DMS53 treated with DMSO at 0.1 percent for 48 hours (cell line): ENCODE measurements at regions not wholly inside any gene's neighbourhood (a gene's known extent, or its start where the extent isn't known, plus 50 kb on each side); places are given as distances from the start of the nearest gene placed in this dataset.
"Not testable (repeated sequence)": the region's sequence is repeated elsewhere in the genome, so short reads cannot be mapped to it uniquely, and the experiment has no call there.

ENCODE experiments used
- DNase-seq: peaks from one replicate; lab custom pipeline; 2025; ENCODE audit not compliant: unreplicated experiment; lab: John Stamatoyannopoulos, UW

GRCh38 chr4:27813699-27814425 is 953.2 kb downstream of the STIM2 start:
- not testable (repeated sequence) for DNase-seq

DNA sequence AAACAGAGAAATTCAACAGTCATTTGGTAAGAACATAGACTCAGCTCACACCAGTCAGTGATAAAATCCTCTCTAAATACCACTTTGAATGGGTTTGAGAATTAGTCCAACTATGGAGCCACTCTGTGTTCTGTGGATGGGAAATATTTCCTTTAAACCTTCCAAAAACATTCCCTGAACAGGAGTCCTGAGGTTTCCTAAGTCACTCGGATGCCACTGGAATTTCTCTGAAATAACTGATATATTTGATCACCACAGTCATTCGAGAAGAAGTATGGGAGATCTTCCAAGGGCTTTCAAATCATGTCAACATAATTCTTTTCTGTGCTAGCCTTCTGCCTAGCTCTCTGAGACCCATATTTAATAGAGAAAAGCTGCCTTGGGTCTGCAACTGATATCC is 958.6 kb downstream of the STIM2 start:
- DNase-seq: no peak

DNA sequence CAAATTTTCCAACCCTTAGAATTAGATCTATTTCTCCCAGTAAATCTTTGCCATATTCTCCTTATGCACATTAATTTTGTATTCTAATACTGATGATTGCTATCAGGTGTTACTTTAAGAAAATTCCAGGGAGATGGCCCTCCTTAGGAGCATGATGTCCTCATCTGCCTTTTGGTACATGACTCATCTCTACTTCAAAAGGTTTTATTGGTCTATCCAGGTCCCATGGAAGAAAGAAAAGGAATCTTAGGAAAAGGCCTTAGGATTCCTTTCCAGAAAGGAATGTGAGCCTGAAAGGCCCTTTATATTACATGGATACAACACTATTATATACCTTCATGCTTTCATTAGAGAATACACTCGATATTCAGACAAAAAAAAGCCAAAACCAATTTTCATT is 968.2 kb downstream of the STIM2 start:
- no peak for DNase-seq

DNA sequence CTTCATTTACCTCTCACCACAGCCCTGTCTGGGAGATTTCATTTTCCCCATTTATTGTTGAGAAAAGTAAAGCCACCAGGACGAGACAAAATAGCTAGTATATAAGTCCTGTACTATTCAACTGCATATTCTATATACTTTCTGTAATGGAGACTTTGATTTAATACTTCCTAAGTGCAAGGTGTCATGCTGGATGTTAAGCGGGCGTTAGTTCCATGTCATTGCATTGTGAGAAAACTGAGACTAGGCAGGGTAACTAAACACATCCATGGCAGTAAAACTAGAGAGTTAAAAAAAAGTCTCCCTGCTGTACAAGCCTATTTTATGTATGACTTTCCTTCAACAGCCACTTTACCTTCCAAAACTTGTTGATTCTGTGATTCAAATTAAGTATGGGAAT is 969.6 kb downstream of the STIM2 start:
- DNase-seq: no peak

GRCh38 chr4:27835851-27836250 is 975.2 kb downstream of the STIM2 start:
- DNase-seq: no peak

DNA sequence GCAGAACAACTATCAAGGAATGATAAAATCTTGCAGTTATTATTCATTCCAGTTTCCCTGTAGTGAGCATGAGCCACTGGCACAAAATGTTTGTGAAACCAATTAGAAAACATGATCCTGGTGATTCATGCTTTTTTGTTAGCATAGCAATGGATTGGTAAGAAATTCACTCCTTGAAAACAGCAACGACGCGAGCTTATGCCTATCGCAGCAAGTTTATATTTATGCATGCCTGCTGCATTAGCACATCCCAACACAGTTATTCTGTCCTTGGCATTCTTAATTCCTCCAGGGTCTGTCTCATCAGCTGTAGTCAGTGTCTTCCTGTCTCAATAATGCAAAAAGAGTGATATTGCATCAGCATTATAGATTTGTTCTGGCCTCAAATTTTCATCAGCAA is 975.9 kb downstream of the STIM2 start:
- no peak for DNase-seq

DNA sequence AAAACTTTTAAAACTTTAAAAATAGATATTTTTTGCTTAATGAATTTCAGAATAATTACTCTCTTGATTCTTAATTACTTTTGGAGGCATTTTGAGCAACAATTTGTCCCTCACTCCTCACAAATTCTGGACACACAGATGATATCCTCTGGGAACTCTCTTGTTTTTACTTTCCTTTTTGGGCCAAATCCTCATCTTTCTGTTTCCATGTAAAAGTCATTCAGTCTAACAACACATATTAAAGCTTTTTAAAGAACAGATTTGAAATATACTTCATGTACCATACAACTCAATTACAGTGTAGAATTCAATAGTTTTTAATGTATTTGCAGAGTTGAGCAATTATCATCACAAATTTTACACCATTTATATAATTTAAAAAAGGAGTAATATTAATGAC is 983.1 kb downstream of the STIM2 start:
- DNase-seq: no peak

DNA sequence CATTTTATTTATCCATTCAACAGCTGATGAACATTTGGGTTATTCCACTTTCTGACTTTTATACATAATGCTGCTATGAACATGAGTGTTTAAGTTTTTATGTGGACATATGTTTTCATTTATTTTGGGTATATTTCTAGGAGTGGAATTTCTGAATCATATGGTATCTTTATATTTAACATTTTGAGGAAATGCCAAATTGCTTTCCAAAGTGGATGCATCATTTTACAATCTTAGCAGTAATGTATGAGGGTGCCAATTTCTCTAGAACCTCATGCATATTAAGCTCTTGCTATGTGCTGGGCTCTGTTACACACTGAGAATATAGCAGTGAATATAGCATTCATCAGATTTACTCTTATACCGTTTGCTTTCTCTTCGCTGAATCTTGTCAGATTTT is 983.7 kb downstream of the STIM2 start:
- DNase-seq: no peak

DNA sequence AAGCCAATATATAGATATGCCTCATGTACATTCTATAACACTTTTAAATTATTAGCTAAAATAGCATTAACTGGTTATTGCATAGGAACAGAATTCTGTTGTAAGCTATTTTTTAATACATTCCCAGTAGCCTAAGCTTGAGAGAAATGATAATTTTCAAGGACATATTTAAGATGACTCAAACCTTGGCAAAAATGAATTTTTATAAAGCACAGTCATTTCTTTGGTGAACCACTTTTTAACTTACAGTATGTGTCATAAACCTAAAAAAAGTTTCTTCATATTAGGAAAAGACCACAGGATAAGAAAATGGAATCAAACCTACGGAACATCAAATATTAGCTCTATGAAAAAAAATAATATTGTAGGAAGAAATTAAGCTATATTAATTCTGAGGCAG is 986.3 kb downstream of the STIM2 start:
- no peak for DNase-seq

DNA sequence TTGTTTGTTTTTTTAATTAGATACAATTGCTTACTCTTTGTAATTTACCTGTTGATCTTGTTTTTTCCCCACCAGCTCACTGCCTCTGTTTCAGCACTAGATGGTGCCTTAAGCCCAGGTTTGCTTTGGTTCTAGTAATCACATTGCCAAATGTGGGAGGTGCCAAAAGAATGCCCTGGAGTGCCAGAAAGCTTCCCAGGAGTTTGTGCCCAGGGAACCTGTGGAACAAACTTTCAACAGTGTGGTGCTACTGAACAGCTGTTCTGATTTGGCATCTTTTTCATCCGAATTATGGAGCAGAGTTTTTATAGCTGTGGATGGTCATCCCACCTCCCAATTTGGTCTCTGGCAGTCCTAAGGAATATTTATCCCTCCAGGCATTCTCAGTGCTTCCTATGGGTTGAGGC is 1000.7 kb downstream of the STIM2 start:
- peak; percentile 55 for DNase-seq

GRCh38 chr4:27861802-27862201 is 1001.2 kb downstream of the STIM2 start:
- DNase-seq: no peak

DNA sequence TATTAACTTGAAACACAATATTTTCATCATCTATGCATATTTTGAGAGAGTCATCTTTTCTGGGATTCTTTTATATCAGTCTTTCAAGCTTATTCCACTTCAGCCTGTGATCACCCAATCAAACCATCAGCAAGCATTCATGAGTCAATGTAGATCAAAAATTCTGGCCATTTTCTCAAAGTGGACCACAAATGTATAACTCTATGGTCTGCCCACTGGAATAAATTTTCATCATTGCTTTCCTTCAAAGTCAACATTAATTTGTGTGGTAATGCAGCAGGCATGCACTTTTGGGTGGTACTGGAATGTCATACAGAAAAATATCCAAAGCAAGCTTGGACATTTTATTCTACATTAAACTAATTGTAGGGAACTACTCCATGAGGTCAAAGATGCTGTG is 1013.0 kb downstream of the STIM2 start:
- DNase-seq: no peak

- no peak for DNase-seq
Measured at GRCh38 chr4:27881705-27882104, 1021.1 kb downstream of the STIM2 start.

- no peak for DNase-seq
Measured at GRCh38 chr4:27886120-27886519, 1025.5 kb downstream of the STIM2 start.

- DNase-seq: no peak
Measured at GRCh38 chr4:27887646-27888045, 1027.0 kb downstream of the STIM2 start.

DNA sequence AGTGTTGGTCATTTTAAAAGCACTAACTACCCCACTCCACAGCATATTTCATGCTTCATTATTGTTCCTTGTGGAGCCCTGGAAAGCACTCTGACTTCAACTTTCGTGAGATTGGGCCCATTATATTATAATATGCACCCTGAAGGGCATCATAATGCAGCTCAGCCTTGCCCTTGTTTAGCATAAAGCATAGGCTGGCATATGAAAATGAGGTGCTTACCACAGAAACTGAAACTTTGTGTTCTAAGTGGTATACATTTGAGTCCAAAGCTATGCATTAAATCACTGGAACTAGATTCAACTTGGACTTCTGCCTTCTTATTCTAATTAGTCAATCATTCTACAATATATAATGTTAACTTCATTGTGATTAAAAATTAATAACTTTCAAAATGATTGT is 1027.9 kb downstream of the STIM2 start:
- DNase-seq: no peak

DNA sequence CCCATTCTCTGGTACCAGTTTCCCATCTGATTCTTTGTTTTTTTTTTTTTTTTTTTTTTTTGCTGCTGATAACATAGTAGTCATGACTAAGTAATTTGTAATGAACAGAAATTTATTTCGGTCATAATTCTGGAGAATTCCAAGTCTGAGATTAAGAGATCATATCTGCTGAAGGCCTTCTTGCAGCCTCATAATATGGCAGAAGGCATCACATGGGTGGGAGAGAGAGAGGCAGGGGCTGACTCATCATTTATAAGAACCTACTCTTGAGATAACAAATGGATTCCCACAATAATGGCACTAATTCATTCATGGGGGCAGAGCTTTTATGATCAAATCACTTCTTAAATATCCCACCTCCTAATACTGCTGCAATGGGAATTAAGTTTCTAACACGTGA is 1034.3 kb downstream of the STIM2 start:
- no peak for DNase-seq

DNA sequence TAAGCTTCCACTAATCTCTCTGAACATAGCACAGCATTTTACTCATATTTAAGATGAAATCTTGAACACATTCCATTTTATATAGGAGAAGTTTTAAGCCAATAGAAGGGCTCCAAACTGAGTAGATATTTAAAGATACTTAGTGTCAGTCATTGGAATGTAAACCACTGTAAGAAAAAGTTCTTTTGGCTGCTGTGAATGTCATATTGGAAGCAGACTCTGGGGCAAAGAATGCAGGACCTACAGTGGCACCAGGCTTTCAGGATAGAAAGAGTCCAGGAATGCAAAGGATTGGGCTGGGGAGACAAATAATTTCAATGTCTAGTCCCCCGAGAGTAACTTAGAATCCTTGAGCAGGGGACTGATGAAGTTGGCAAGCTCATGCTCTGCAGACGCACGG is 1047.7 kb downstream of the STIM2 start:
- DNase-seq: no peak

GRCh38 chr4:27910227-27910626 is 1049.6 kb downstream of the STIM2 start:
- DNase-seq: no peak

- DNase-seq: no peak
Measured at GRCh38 chr4:27911047-27911446, 1050.4 kb downstream of the STIM2 start.

DNA sequence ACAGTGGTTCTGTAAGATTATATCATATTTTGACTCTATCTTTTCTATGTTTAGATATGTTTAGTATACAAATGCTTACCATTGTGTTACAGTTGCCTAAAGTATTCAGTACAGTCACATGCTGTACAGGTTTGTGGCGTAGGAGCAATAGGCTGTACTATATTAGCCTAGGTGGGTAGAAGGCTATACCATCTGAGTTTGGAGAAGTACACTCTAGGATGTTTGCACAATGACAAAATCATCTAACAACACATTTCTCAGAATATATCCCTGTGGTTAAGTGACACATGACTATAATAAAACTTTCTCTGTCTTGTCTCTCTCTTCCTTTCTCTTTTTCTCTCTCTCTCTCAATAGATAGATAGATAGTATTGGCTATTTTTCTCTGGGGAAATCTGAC is 1053.1 kb downstream of the STIM2 start:
- no peak for DNase-seq

DNA sequence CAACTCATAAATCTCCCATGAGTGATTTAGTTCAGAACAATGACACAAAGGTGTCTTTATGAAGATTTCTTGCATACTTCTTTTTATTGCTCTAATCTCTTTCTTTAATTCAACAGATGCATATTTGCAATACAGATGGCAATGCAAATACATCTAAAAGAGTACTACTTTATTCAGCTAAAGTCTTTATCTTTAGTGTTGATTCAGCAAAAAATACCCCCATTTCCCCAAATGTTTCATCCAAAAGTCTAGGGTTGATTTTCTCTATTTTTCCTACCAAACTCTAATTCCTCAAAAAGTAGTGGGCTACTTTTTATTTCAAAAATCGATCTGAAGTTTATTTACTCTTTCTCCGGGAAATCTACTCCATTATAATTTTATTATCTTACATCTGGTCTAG is 1055.2 kb downstream of the STIM2 start:
- no peak for DNase-seq

DNA sequence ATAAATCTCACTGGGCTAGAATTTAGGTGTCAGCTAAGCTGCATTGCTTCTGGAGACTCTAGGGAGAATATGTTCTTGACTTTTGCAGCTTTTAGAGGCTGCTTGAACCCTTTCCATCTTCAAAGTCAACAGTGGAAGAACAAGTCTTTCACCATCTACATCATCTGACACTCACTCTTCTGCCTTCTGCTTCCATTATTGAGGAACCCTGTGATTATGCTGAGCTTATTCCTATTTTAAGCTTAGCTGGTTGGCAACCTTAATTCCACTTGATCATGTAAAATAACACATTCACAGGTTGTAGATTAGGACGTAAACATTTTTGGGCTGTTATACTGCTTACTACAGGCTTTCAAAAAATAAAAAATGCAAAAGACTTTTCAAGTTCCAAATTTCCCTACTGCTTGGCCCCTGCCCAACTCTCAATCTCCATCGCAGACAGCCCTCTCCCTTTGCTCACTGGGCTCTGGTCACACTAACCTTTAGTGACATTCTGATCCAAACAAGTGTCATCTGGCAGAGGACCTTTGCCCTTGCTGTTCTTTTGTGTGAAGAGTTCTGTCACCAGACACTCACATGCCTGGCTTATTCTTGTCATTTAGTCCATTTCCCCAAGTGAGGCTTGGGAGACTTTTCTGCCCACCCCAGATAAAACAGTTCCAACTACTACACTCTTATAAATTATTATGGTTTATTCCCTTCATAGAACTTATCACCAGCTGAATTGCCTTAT is 1056.0 kb downstream of the STIM2 start:
- no peak for DNase-seq
